IMR-90 (cell line): ENCODE measurements at regions not wholly inside any gene's neighbourhood (a gene's known extent, or its start where the extent isn't known, plus 50 kb on each side); places are given as distances from the start of the nearest gene placed in this dataset.

Source experiments
- ATAC-seq: fragments of 200-7000 bp; cut with Tn5 transposase; 2 replicates; pipeline ENCODE4 v1.9.1; 2020; ENCODE audit warnings: low read depth, mild to moderate bottlenecking, moderate library complexity
- BruUV-seq: library from RNA; stranded (reverse); fragments of 400-500 nt; replicated peaks from 2 replicates; lab custom pipeline; 2021; lab: Mats Ljungman, UMichigan
- CTCF ChIA-PET: fragments of 300-600 bp; formaldehyde crosslinking; extraction: SDS; loops from one replicate; lab custom pipeline; 2021; ENCODE audit warnings: antibody characterized with exemption; lab: Yijun Ruan, JAX
- POLR2A ChIA-PET: fragments of 300-600 bp; sonication (Branson Sonifier 250); formaldehyde crosslinking; loops from one replicate; lab custom pipeline; 2022; ENCODE audit warnings: antibody characterized with exemption; ENCODE audit not compliant: unreplicated experiment; lab: Charles Lee
- DNase-seq: peaks from one replicate; pipeline ENCODE4 v3.0.0; 2013
- H2AFZ ChIP-seq: replicated peaks from 2 replicates; pipeline ENCODE3; 2013; ENCODE audit warnings: low read length, mild to moderate bottlenecking; ENCODE audit not compliant: poor library complexity
- H2AK5ac ChIP-seq: 2 replicates; pipeline ENCODE4 v1.6.1; 2013; ENCODE audit warnings: low read depth, low read length, inconsistent platforms
- H2AK9ac ChIP-seq: replicated peaks from 2 replicates; pipeline ENCODE3; 2013; ENCODE audit warnings: mild to moderate bottlenecking, low read depth, low read length, moderate library complexity; ENCODE audit not compliant: poor library complexity
- H2BK120ac ChIP-seq: 2 replicates; pipeline ENCODE4 v1.6.1; 2013; ENCODE audit warnings: low read depth, low read length, inconsistent platforms
- H2BK15ac ChIP-seq: 3 replicates; pipeline ENCODE4 v1.6.1; 2013; ENCODE audit warnings: low read depth, low read length, inconsistent platforms
- H2BK20ac ChIP-seq: 2 replicates; pipeline ENCODE4 v1.6.1; 2013; ENCODE audit warnings: low read depth, mild to moderate bottlenecking, inconsistent platforms, low read length, moderate library complexity
- H2BK5ac ChIP-seq: 2 replicates; pipeline ENCODE4 v1.6.1; 2013; ENCODE audit warnings: mild to moderate bottlenecking, low read depth, low read length, inconsistent platforms; ENCODE audit not compliant: poor library complexity, severe bottlenecking
- H3K14ac ChIP-seq: replicated peaks from 2 replicates; pipeline ENCODE4 v1.6.1; 2013; ENCODE audit warnings: low read depth, low read length, inconsistent platforms
- H3K18ac ChIP-seq: 2 replicates; pipeline ENCODE4 v1.6.1; 2013; ENCODE audit warnings: low read depth, low read length, control low read depth
- H3K23ac ChIP-seq: 2 replicates; pipeline ENCODE4 v1.6.1; 2013; ENCODE audit warnings: low read depth, low read length, inconsistent platforms
- H3K27ac ChIP-seq: 2 replicates; pipeline ENCODE4 v1.5.1; 2013; ENCODE audit warnings: mild to moderate bottlenecking, control low read depth, low read length; ENCODE audit not compliant: insufficient read depth
- H3K27me3 ChIP-seq: 2 replicates; pipeline ENCODE4 v1.6.1; 2013; ENCODE audit warnings: low read length; ENCODE audit not compliant: control insufficient read depth, insufficient read depth
- H3K36me3 ChIP-seq: 2 replicates; pipeline ENCODE4 v1.6.1; 2013; ENCODE audit warnings: low read length, mixed read lengths; ENCODE audit not compliant: control insufficient read depth, insufficient read depth
- H3K4ac ChIP-seq: 2 replicates; pipeline ENCODE4 v1.6.1; 2013; ENCODE audit warnings: low read depth, low read length, inconsistent platforms
- H3K4me1 ChIP-seq: 2 replicates; pipeline ENCODE4 v1.6.1; 2013; ENCODE audit warnings: low read length, mixed read lengths; ENCODE audit not compliant: control insufficient read depth, insufficient read depth
- H3K4me2 ChIP-seq: 2 replicates; pipeline ENCODE4 v1.6.1; 2013; ENCODE audit warnings: low read depth, mild to moderate bottlenecking, control low read depth, low read length, moderate library complexity
- H3K4me3 ChIP-seq: 2 replicates; pipeline ENCODE4 v1.5.1; 2013; ENCODE audit warnings: low read depth, mild to moderate bottlenecking, control low read depth, low read length, moderate library complexity; ENCODE audit not compliant: insufficient read depth
- H3K56ac ChIP-seq: 2 replicates; pipeline ENCODE4 v1.6.1; 2013; ENCODE audit warnings: low read length, inconsistent platforms; ENCODE audit not compliant: insufficient read depth; ENCODE audit errors: extremely low read depth
- H3K79me1 ChIP-seq, 2 experiments: 2 replicates each; pipeline ENCODE4 v1.6.1; 2013; ENCODE audit warnings: low read length in 2 of 2, inconsistent platforms in 1 of 2, low read depth in 1 of 2
- H3K9ac ChIP-seq: 2 replicates; pipeline ENCODE4 v1.6.1; 2013; ENCODE audit warnings: low read depth, low read length, control low read depth
- H3K9me1 ChIP-seq: 2 replicates; pipeline ENCODE4 v1.6.1; 2013; ENCODE audit warnings: low read length, inconsistent platforms; ENCODE audit not compliant: insufficient read depth
- H3K9me3 ChIP-seq: 2 replicates; pipeline ENCODE4 v1.6.1; 2013; ENCODE audit warnings: low read length; ENCODE audit not compliant: control insufficient read depth, insufficient read depth
- H4K20me1 ChIP-seq: 2 replicates; pipeline ENCODE4 v1.6.1; 2013; ENCODE audit warnings: low read length, inconsistent platforms; ENCODE audit not compliant: insufficient read depth
- H4K5ac ChIP-seq: 2 replicates; pipeline ENCODE4 v1.6.1; 2013; ENCODE audit warnings: mild to moderate bottlenecking, low read depth, low read length, control low read depth
- H4K8ac ChIP-seq, 2 experiments: 2 replicates each; pipeline ENCODE4 v1.6.1; 2013; ENCODE audit warnings: low read depth in 2 of 2, low read length in 2 of 2, control low read depth in 1 of 2, inconsistent platforms in 1 of 2
- H4K91ac ChIP-seq: 2 replicates; pipeline ENCODE4 v1.6.1; 2013; ENCODE audit warnings: low read depth, low read length, inconsistent platforms; ENCODE audit not compliant: insufficient read depth
- CHD1 ChIP-seq: IDR thresholded peaks from 2 replicates; pipeline ENCODE4 v1.6.1; 2012; ENCODE audit warnings: low read depth, low read length, improper control_type of control experiment
- CTCF ChIP-seq: conservative IDR thresholded peaks from 2 replicates; pipeline ENCODE4 v1.5.1; 2012; ENCODE audit warnings: mild to moderate bottlenecking, low read depth, low read length, improper control_type of control experiment
- MAZ ChIP-seq: IDR thresholded peaks from 2 replicates; pipeline ENCODE4 v1.6.1; 2012; ENCODE audit warnings: low read depth, mild to moderate bottlenecking, low read length, improper control_type of control experiment, moderate library complexity, borderline replicate concordance
- NFE2L2 ChIP-seq: fragments of 150-350 bp; IDR thresholded peaks from 2 replicates; pipeline ENCODE4 v1.6.1; 2016; ENCODE audit warnings: low read depth, mild to moderate bottlenecking, low read length
- SMC3 ChIP-seq: fragments of 150-350 bp; IDR thresholded peaks from 2 replicates; pipeline ENCODE4 v1.6.1; 2016; ENCODE audit warnings: low read depth, mild to moderate bottlenecking, antibody characterized with exemption, low read length, moderate library complexity
- WGBS, 2 experiments: methylation state at CpG; one replicate each; pipeline versions ENCODE4 v1.1.5 to v1.1.7; 2013; ENCODE audit warnings: missing lambda C conversion rate in 2 of 2; ENCODE audit not compliant: insufficient read length in 1 of 2; ENCODE audit errors: extremely low coverage in 2 of 2; 5-methylcytosine and 5-hydroxymethylcytosine counted together
- dilution Hi-C: fragments of 300-500 bp; cut with HindIII; formaldehyde crosslinking; loops from one replicate; pipeline ENCODE4 v1.14.3; 2018; ENCODE audit warnings: low sequenced_read_pairs; ENCODE audit not compliant: unreplicated experiment
- in situ Hi-C: fragments of 300-500 bp; cut with MboI; formaldehyde crosslinking; loops from 3 replicates; pipeline ENCODE4 v1.14.3; 2019; ENCODE audit warnings: low sequenced_read_pairs, inconsistent platforms, mixed read lengths
- intact Hi-C: fragments of 100-400 bp; cut with micrococcal nuclease; formaldehyde crosslinking; loops from 2 replicates; pipeline ENCODE4 v1.10.0; 2022

- Histone ChIP-seq H3K4ac (no peak overlapping the region), H3K27ac (no peak overlapping the region), H2BK120ac (no peak overlapping the region), H3K14ac (no peak overlapping the region), H3K79me1 (no peaks in the 10 kb centered on the region), H3K23ac (no peak overlapping the region), H2AK9ac (no peak overlapping the region), H3K9me3 (no peaks in the 10 kb centered on the region), H4K20me1 (no peaks in the 10 kb centered on the region), H3K36me3 (no peaks in the 10 kb centered on the region), H2AK5ac (no peak overlapping the region), H3K9ac (no peak overlapping the region), H3K4me3 (no peak overlapping the region), H2BK20ac (no peak overlapping the region), H4K91ac (no peak overlapping the region), H3K4me1 (no peaks in the 10 kb centered on the region; the same call in 1 of the 2 replicates), H4K5ac (no peak overlapping the region), H2BK15ac (no peak overlapping the region), H4K8ac (no peak overlapping the region), H3K27me3 (peaks cover 17% of the 10 kb centered on the region), H3K9me1 (no peaks in the 10 kb centered on the region), H2BK5ac (no peak overlapping the region), H3K56ac (no peak overlapping the region), H2AFZ (no peak overlapping the region), H3K4me2 (no peak overlapping the region), H3K18ac (no peak overlapping the region)
- intact Hi-C loops = no loop called here
- TF ChIP-seq CTCF (no peak), MAZ (no peak), SMC3 (no peak), NFE2L2 (no peak), CHD1 (no peak)
- POLR2A ChIA-PET = no interaction called here
- WGBS, 2 experiments = 96% methylated on average over 4 of the region's 12 CpGs; no CpG with 5 or more reads in 1 of the 2 experiments
- CTCF ChIA-PET = no interaction called here
- DNase-seq (no peak), ATAC-seq (no peak)
- dilution Hi-C loops = no loop called here
- BruUV-seq = no TSS peak
- in situ Hi-C loops = no loop called here
Observed at GRCh38 chr20:48393737-48394314, 434.0 kb downstream of the PREX1 start.
